Endothelial cell (in vitro differentiated cells): ENCODE measurements at regions not wholly inside any gene's neighbourhood (a gene's known extent, or its start where the extent isn't known, plus 50 kb on each side); places are given as distances from the start of the nearest gene placed in this dataset.

Experiments used
- DNase-seq: peaks from one replicate; pipeline ENCODE4 v3.0.0; 2021; ENCODE audit warnings: low spot score
- H3K27ac Mint-ChIP-seq: one replicate; pipeline ENCODE4 v1.8.0; 2021; ENCODE audit warnings: mixed read lengths, inconsistent platforms; ENCODE audit not compliant: unreplicated experiment
- H3K27me3 Mint-ChIP-seq: one replicate; pipeline ENCODE4 v1.8.0; 2021; ENCODE audit warnings: mild to moderate bottlenecking, moderate library complexity, mixed read lengths, inconsistent platforms; ENCODE audit not compliant: unreplicated experiment
- H3K36me3 Mint-ChIP-seq: one replicate; pipeline ENCODE4 v1.8.0; 2021; ENCODE audit warnings: mild to moderate bottlenecking, low read depth, mixed read lengths, inconsistent platforms; ENCODE audit not compliant: unreplicated experiment
- H3K4me1 Mint-ChIP-seq: one replicate; pipeline ENCODE4 v1.8.0; 2021; ENCODE audit warnings: mild to moderate bottlenecking, mixed read lengths, inconsistent platforms; ENCODE audit not compliant: unreplicated experiment
- H3K4me3 Mint-ChIP-seq: one replicate; pipeline ENCODE4 v1.8.0; 2021; ENCODE audit warnings: mild to moderate bottlenecking, mixed read lengths, inconsistent platforms; ENCODE audit not compliant: unreplicated experiment
- H3K9me3 Mint-ChIP-seq: one replicate; pipeline ENCODE4 v1.8.0; 2021; ENCODE audit warnings: mixed read lengths, inconsistent platforms; ENCODE audit not compliant: unreplicated experiment
- TF ChIP-seq, protein P1 (sequence below): fragments of 200-600 bp; sonication (generic); IDR thresholded peaks from one replicate; pipeline ENCODE4 v1.5.0; 2021; ENCODE audit warnings: antibody characterized with exemption; ENCODE audit not compliant: unreplicated experiment

- Mint-ChIP-seq H3K9me3 (peaks cover 13% of the 10 kb centered on the region), H3K27ac (no peak overlapping the region), H3K4me3 (no peak overlapping the region), H3K4me1 (no peaks in the 10 kb centered on the region), H3K36me3 (peaks cover 35% of the 10 kb centered on the region), H3K27me3 (peaks cover 5% of the 10 kb centered on the region)
- DNase-seq = no peak
- TF ChIP-seq, protein P1, sequence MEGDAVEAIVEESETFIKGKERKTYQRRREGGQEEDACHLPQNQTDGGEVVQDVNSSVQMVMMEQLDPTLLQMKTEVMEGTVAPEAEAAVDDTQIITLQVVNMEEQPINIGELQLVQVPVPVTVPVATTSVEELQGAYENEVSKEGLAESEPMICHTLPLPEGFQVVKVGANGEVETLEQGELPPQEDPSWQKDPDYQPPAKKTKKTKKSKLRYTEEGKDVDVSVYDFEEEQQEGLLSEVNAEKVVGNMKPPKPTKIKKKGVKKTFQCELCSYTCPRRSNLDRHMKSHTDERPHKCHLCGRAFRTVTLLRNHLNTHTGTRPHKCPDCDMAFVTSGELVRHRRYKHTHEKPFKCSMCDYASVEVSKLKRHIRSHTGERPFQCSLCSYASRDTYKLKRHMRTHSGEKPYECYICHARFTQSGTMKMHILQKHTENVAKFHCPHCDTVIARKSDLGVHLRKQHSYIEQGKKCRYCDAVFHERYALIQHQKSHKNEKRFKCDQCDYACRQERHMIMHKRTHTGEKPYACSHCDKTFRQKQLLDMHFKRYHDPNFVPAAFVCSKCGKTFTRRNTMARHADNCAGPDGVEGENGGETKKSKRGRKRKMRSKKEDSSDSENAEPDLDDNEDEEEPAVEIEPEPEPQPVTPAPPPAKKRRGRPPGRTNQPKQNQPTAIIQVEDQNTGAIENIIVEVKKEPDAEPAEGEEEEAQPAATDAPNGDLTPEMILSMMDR = no peak
These were observed 409.5 kb downstream of the ADRA2A start for GRCh38 chr10:111486346-111486745.

GRCh38 chr10:111488668-111489067 is 411.8 kb downstream of the ADRA2A start:
- TF ChIP-seq, protein P1 = no peak
- no peak for DNase-seq
- Mint-ChIP-seq H3K36me3 (peaks cover 41% of the 10 kb centered on the region), H3K9me3 (peaks cover 13% of the 10 kb centered on the region), H3K27me3 (peaks cover 5% of the 10 kb centered on the region), H3K4me1 (no peaks in the 10 kb centered on the region), H3K27ac (no peak overlapping the region), H3K4me3 (peak overlapping the region; percentile 27)

GRCh38 chr10:111491154-111491553 is 414.3 kb downstream of the ADRA2A start:
- Mint-ChIP-seq H3K27ac (no peak overlapping the region), H3K36me3 (peaks cover 37% of the 10 kb centered on the region), H3K4me3 (no peak overlapping the region), H3K9me3 (peaks cover 13% of the 10 kb centered on the region), H3K27me3 (peaks cover 8% of the 10 kb centered on the region), H3K4me1 (no peaks in the 10 kb centered on the region)
- DNase-seq = no peak
- TF ChIP-seq, protein P1 = no peak

DNA sequence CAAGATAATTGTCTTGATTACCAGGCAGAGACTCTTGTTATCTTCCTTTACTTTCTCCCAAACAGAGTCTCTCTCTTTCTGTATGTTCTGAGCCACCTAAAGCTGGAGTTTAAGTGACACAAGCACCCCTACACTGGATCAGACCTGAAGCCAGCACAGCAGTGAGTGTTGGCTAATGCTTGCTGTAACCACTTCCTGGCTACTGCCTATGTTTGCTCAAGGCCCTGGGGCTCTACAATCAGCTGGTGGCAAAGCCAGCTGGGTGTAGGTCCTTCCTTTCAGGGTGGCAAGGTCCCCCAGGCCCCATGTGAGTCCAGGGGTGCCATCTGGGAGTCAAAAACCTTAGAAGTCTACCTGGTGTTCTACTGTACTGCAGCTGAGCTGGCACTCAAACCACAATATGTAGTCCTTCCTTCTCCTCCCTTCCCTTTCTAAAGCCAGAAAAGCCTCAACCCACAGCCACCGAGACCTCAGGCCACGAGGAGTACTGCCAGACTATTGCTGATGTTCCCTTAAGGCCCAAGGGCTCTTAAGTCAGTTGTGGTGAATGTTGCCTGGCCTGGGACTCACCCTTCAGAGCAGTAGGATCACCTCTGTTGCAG is 416.3 kb downstream of the ADRA2A start:
- H3K4me1 Mint-ChIP-seq = no peaks in the 10 kb centered on the region
- H3K4me3 Mint-ChIP-seq = no peak overlapping the region
- TF ChIP-seq, protein P1 = no peak
- peaks cover 29% of the 10 kb centered on the region for H3K36me3 Mint-ChIP-seq
- peaks cover 5% of the 10 kb centered on the region for H3K27me3 Mint-ChIP-seq
- H3K9me3 Mint-ChIP-seq = peaks cover 4% of the 10 kb centered on the region
- H3K27ac Mint-ChIP-seq = no peak overlapping the region
- DNase-seq = no peak

- Mint-ChIP-seq H3K9me3 (no peaks in the 10 kb centered on the region), H3K27ac (no peak overlapping the region), H3K27me3 (peaks cover 5% of the 10 kb centered on the region), H3K36me3 (no peaks in the 10 kb centered on the region), H3K4me1 (no peaks in the 10 kb centered on the region), H3K4me3 (no peak overlapping the region)
- TF ChIP-seq, protein P1 = no peak
- DNase-seq = no peak
These were observed 421.7 kb downstream of the ADRA2A start for GRCh38 chr10:111498560-111498959.
